NCI-H2171 treated with DMSO at 0.1 percent for 48 hours (cell line): ENCODE measurements at regions not wholly inside any gene's neighbourhood (a gene's known extent, or its start where the extent isn't known, plus 50 kb on each side); places are given as distances from the start of the nearest gene placed in this dataset.

Source experiments
- DNase-seq: peaks from one replicate; lab custom pipeline; 2025; lab: John Stamatoyannopoulos, UW

DNA sequence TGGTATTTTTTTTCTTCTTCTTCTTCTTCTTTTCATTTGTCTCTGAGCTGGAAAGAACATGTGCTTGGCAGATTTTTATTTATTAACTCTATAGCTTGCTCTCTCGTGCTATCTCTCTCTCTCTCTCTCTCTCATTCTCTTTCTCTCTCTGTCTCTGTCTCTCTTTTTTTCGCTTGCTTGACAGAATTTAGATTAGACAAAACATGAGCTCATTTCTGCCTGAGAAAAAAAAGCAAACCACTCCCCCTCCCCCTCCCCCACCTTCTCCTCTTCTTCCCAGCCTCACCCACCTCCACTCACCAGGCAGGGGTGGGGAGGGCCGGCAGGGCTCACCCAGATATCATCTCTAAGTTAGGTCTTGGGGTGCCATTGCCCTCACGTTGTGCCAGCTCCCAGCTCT is 81.5 kb downstream of the PJA1 start:
- no peak for DNase-seq

- DNase-seq: no peak
Observed at GRCh38 chrX:69083361-69083760, 81.9 kb downstream of the PJA1 start.

DNA sequence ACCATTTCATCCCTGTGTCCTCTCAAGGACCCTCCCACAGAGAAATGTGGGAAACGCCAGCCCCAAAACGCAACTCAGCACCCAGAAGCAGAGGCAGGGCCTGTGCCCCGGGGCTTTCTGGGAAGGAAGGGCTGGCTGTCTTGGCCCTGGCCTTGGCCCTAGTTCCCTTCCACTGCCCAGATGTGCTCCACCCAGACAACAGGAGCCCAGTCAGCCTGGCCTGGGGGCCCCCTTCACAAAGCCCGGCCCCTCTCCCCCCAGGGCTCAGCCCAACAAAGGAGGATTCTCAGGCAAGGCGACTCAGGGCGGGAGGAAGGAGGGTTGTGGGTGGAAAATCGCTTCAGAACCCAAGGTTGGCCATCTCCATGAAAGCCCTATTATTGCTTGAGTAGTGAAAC is 82.5 kb downstream of the PJA1 start:
- DNase-seq: no peak

DNA sequence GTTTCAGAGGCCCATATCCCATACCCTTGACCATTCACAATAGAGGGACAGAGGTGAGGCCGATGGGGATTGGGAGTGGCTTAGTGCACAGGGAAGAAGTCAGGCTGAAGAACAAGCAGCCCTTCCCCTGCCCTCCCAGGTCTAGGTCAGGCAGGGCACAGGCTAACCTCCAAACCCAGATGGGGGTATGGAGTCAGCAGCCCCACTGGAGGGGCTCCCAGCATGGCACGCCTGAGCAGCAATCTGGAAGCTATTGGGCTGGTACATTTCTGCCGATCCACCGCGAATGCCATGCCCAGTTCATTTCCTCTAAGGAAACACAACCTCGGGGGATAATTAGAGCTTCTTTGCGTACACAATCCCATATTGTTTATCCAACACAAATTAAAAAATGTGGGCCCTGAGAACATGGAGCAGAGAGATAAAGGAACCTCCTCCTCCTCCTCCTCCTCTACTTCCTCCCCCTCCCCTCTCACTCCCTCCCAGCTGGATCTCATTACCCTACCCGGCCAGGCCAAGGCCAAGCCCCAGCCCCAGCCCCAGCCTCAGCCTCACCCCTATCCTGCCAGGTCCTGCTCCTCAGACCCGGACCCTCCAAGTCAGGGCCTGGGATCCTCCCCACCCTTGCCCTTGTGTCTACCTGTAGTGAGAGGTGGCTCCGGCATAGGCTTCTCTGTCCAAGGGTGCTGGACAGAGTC is 83.0 kb downstream of the PJA1 start:
- DNase-seq: no peak

DNA sequence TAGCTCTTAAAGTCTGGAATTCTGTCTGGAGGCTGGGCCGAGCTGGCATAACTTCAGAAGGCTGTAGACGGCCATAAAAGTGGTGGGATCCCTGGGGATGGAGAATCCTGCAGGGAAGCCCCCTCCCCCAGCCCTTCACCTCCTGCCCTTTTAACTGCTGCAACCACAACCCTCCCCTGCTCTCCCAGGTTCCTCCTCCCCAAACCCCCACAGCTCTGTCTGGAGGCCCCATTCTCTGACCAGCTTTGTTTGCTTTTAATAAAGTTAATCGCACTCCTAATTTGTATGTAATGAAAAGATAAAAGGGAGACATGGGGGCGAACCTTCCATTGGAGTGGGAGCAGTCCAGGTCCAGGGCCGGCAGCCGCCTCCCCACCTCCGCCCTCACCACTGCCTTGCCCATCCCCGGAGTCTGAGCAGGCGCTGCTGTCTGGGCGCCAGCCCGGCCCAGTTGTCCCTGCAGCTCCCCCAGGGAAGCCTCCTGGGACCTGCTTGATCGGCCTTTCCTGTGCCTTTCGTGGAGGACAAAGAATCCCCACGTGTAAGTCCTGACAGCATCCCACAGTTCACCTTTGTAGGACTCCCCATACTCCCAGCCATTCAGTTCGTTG is 84.3 kb downstream of the PJA1 start:
- DNase-seq: no peak

- DNase-seq: no peak
Observed at GRCh38 chrX:69079268-69079667, 86.0 kb downstream of the PJA1 start.

- peak; percentile 11 for DNase-seq
Observed at GRCh38 chrX:69077895-69078455, 87.3 kb downstream of the PJA1 start.

DNA sequence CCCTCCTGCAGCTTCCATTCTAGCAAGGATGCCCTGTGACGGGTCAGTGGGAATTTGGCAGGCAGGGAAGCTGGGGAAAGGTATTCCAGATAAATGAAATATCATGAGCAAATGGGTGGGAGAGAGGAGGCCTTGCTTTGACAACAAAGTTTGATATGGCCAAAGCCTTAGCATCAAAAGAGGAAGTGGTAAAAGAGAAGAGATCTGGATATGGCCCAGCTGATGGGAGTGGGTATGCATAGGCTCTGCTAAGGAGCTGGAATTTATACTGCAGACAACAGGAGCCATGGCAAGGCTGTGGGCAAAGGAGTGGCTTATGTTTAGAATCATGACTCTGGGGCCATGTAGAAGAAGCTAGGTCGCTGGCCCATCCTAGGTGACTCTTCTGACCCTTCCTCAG is 89.2 kb downstream of the PJA1 start:
- DNase-seq: no peak

DNA sequence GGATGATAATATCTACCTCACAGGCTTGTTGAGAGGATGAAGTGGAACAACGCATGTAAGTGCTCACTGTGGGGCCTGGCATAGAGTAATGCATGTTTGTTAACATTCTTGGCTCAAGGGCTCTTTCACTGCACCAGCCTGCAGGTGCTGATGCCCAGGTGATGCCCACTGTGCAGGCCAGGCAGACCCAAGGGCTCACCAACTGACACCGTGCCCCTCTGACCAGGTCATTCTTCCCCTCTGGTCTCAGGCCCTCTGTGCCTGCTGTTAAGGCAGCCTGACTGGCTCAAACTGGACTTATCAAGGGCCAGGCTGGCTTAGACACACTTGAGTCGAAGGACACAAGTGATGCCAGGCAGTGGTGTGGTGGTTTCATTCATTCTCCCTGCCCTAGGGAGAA is 90.5 kb downstream of the PJA1 start:
- DNase-seq: no peak

- DNase-seq: no peak
Observed at GRCh38 chrX:69073721-69074120, 91.5 kb downstream of the PJA1 start.

- DNase-seq: no peak
Observed at GRCh38 chrX:69073241-69073640, 92.0 kb downstream of the PJA1 start.

DNA sequence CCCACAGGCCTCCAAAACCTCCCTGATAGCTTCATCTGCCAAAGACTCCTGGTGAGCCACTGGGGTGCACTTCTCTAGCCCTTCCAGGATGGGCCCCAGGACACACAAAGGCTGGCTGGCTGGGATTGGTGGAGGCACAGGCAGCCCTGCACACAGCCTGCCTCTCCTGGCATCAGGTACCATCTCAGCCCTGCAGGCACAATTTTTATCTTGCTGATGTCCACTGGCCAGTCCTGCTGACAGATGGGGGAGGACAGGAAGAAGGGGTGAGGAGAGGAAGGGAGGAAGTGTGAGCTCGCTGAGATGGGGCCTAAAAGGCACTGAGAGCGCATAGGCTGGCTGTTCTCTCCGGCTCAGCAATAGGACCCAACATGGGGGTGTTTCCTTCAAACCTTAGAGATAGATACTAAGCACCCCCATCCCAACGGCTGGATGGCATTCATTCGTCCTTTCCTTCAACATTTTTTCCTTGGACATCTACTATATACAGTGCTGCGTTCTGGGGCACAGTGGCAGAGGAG is 92.7 kb downstream of the PJA1 start:
- DNase-seq: no peak

DNA sequence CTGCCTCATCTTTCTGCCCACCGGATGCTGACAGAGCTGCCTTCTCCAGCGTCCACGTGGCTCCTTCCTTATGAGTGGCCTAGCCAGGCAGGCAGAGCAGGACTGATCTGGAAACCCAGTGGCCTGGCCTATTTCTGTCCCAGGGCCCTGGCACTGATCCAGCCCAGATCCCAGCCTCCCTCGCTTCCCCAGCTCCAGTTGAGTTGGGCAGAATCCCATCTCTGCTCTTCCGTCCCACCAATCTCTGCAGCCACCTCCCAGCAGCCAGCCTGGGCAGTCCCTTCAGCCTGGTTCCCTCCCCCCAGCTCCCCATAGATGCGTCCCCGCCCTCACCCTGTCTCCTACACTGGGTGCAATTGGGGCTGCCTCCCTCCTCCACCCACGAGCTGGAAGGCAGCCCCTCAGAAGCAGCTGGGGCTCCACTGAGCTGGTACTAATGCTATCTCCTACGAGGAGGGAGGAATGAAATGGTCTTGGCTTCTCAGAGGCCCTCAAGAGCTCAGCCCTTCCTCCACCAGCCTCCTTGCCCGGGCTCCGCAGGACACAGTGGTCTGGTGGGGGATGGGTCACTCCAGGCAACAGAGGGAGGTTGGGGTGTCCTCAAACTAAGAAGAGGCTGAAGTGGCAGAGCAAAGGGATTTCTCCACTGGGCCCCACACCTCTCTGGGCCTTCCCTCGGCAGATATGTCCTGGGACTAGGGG is 94.2 kb downstream of the PJA1 start:
- no peak for DNase-seq

DNA sequence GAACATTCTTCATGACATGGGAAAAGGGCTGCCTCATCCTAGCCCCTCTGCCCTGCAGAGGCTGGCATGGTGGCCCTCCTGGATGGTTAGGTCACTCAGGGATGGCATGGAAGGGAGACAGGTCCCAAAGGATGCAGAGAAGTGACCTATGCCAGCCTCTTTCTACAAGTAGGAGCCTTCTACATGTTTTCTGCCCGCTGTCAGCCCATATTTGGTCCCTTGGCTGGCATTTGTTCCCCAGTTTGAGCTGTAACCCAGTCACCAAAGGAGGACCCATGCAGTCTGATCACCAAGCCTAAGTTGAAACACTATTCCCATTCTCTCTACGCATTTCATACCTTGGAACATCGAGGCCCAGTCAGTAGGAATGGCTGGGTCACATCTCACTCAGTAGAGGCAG is 95.4 kb downstream of the PJA1 start:
- DNase-seq: no peak

- no peak for DNase-seq
Observed at GRCh38 chrX:69069086-69069445, 96.2 kb downstream of the PJA1 start.

- no peak for DNase-seq
Observed at GRCh38 chrX:69068301-69069085, 96.8 kb downstream of the PJA1 start.

DNA sequence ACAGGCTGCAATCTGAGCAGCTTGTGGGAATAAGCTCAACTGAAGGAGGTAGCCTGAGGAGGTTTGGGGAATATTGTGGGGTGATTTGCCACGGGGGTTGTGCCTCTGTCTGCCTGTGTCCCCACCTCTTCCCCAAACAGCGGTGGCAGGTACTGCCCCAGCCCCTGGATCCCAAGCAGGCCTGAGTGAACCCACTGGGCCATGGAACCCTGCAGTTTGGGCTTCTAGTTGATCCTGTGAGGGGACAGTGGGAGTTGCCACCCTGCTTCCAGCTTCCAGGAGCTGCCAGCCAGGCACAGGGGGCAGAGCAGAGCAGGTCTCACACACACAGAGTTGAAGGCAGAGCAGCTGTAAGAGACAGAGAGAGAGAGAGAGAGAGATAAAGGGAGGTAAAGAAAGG is 97.4 kb downstream of the PJA1 start:
- DNase-seq: no peak

DNA sequence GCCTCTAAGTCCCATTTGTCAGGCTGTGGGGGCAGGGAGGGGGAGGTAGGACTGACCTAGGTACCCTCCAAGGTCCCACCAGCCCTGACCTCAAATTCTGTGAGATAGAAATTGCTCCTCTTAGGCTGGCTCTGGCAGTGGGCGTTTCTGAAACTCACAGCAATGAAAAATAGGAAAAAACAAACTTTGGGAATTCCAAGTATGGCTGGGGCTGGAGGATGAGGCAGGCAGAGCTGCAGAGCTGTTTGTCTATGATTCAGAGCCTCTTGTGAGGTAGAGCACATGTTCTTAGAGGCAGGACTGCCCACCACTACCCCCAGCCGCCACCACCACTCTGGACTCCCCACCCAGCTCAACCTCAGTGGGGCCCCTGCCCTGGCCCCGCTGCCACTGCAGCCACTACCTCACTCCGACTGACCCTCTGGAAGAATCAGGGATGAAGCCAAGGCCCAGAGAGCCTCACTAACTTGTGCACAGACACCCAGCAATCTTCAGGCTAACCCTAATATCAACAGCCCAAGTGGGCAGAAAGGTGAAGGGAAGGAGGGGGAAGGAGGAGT is 98.2 kb downstream of the PJA1 start:
- DNase-seq: no peak

DNA sequence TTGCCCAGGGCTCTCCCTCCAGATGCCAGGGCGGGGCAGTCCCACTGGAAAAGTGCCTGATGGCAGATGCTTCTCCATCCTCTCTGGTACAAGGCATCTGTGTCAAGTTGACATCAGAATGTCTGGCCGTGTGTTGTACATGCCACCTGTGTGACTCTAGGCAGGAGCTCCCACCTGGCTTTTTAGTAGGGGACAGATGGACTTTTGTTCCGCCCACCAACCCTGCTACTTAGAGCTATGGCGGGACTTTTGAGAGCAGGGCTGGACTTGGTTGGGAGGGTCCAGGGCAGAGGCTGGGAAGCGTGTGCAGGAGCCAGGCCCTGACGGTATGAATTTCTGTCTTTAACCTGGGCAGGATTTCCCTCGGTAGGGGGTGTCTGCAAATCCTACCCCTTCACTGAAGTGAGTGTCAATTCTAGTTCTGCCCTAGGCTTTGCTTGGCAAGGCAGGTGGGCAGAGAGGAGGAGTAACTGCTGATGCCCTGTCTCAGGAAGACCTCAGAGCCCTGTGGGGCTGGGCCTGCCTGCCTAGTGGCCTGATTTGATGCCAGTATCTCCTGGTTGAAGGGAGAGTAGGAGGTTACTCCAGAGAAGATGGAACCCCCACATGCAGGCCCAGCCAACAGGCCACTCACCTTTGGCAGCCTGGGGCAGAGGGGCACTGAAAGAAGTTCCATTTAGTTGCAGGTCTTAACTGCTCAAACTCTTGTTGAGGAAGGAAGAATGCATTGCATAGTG is 99.1 kb downstream of the PJA1 start:
- peak; percentile 85 for DNase-seq

- no peak for DNase-seq
Observed at GRCh38 chrX:69065451-69065850, 99.8 kb downstream of the PJA1 start.

- no peak for DNase-seq
Observed at GRCh38 chrX:69063486-69063885, 101.8 kb downstream of the PJA1 start.
